Mammary epithelial cell (primary cell): ENCODE measurements at regions not wholly inside any gene's neighbourhood (a gene's known extent, or its start where the extent isn't known, plus 50 kb on each side); places are given as distances from the start of the nearest gene placed in this dataset.

Experiments
- CTCF ChIP-seq, 2 donors: IDR thresholded peaks in 1 of 2; conservative IDR thresholded peaks in 1 of 2; 2 replicates each; pipeline ENCODE4 v1.5.1; 2011 to 2012; ENCODE audit warnings: inconsistent platforms in 2 of 2, low read length in 2 of 2, mild to moderate bottlenecking in 2 of 2, control low read depth in 1 of 2, low read depth in 1 of 2; ENCODE audit not compliant: insufficient read depth in 1 of 2; ENCODE audit errors: extremely low read depth in 1 of 2
- EZH2 ChIP-seq: IDR thresholded peaks from 2 replicates; pipeline ENCODE4 v1.6.1; 2012; ENCODE audit warnings: low read length, inconsistent platforms, borderline replicate concordance

- TF ChIP-seq CTCF (conservative IDR thresholded peaks at IDR 0.05 in 1 of 2, IDR thresholded peaks at IDR 0.05 in 1 of 2; ENCODE audit: extremely low read depth in 1 of 2, insufficient read depth in 1 of 2, low read depth in 1 of 2, low read length in 2 of 2) (no peak), EZH2 (no peak)
Measured at GRCh38 chr7:136045992-136046391, 68.8 kb upstream of the MTPN start.
